HG02981 (cell line): ENCODE measurements at regions not wholly inside any gene's neighbourhood (a gene's known extent, or its start where the extent isn't known, plus 50 kb on each side); places are given as distances from the start of the nearest gene placed in this dataset.
"Not testable (repeated sequence)": the region's sequence is repeated elsewhere in the genome, so short reads cannot be mapped to it uniquely, and the experiment has no call there.

Experiments used
- ATAC-seq: cut with Tn5 transposase; IDR thresholded peaks from one replicate; pipeline ENCODE4 v1.9.1; 2021; ENCODE audit warnings: mild to moderate bottlenecking, moderate library complexity; ENCODE audit not compliant: unreplicated experiment

DNA sequence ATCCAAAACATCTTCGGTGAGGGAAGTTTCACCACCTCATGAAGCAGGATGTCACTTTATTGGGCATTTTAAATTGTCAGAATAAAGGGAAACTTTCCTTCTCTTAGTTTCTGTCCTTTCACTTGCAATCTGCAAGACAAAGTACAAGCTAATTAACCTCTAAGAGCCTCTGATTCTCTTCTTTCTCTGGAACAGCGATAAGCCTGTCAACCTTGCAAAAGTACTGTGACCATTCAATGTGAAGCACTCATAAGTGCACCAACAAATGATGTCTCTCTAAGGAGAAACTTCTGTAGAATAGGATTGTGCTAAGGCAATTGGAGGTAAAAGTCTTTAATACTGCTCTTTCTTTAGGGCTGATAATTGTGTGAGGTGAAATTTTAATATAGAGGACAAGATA lies 1622.3 kb downstream of the CDH8 start:
- ATAC-seq, result no peak

DNA sequence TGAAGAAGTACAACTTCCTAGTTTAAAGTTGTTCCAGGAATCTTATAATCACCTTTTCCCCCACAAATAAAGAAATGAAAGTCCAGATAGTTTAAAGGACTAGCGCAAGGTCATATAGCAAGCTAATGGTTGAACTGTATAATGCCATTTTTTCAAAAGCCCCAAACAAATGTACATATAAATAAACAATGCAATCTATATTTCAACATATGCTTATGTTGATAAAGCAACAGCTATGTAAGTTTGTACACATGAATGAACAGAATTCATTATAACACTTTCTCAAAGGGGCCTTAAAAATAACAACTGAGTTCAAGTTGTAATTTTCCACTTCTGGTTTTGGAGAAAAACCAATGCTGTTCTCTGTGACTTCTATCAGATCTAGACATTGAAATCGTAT lies 1628.6 kb downstream of the CDH8 start:
- ATAC-seq, result no peak

GRCh38 chr16:60407034-60407433 lies 1629.2 kb downstream of the CDH8 start:
- ATAC-seq, result no peak

GRCh38 chr16:60405286-60405685 lies 1631.0 kb downstream of the CDH8 start:
- ATAC-seq, result no peak

GRCh38 chr16:60404401-60404800 lies 1631.8 kb downstream of the CDH8 start:
- no peak for ATAC-seq

DNA sequence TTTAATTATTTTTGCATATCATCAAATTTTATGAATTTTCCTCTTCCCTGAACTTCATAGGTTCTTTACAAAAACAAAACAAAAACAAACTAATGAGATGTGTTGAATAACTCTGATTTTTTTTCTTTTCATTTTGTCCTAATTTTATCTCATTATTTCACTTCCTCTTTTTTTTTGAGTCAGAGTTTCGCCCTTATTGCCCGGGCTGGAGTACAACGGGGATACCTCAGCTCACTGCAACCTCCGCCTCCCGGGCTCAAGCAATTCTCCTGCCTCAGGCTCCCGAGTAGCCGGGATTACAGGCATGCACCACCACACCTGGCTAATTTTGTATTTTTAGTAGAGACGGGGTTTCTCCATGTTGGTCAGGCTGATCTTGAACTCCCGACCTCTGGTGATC lies 1633.3 kb downstream of the CDH8 start:
- peak; percentile 79 for ATAC-seq

DNA sequence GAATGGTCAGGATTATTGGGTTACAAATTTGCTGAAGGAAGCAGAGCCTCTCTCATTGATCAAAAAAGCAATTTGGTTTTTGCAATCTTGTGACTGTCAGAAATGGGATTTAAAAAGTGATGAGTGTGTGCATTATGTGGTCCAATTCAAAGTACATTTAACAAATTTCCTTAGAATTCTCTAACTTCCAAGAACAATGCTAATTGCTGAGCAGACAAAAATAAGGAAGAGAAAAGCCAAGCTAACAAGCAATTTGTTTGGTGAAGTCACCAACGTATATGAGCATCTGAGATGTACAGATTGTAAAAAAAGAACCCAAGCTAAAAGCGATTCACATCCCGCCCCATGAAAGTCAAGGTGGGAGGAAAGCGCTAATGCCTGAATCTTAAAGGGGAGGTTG lies 1643.9 kb downstream of the CDH8 start:
- ATAC-seq, result no peak

DNA sequence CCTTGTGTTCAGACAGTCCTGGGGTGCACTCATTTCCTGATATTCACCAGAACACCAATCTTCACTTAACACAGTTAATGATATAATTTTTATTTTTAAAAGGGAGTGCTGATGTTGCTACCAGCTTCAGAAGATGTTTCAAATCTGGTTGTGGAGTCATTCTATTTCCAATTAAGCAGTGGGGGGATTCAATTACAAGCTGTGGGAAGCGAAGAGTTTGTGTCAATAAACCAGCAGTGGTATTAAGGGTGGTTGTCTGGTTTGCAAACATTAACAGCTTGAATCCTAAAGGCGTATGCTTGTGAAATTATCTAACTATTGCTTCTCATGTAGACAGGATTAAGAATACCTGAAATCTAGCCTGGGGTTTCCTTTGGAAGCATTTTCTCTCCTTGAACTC lies 1637.5 kb upstream of the GOT2 start:
- no peak for ATAC-seq

DNA sequence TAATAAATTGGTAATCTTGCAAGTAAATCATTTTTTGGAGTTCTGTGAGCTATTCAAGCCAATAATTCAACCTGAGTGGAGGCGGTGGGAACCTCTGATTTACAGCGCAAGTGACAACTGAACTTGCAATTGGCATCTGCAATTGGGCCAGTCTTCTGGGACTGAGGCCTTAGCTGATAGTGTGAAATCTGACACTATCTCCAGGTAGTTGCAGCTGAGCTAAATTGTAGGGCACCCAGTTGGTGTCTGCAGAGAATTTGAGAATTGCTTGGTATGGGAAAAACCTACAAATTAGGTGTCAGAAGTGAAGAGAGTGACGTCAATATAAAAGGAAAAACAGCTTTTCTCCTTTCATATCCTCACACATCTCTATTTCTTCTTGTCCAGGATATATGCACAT lies 1633.6 kb upstream of the GOT2 start:
- ATAC-seq, result no peak

DNA sequence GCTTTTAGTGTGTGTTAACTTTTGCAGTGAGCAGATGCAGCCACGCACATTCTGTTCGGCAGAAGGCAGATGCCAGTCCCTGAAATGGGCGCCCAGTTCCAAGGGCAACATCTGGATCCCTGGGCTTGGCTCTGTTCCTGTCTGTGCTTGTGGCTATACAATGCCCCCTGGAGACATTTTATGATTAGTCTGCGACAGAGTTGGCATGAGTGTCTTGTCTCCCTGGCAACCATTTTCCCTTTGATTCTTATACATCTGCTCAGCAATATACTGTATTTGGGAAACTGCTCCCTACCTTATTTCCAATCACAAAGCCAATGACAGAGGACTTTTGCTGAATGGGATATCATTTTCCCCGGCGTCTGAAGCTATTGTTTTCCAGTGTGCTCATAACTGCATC lies 1629.5 kb upstream of the GOT2 start:
- ATAC-seq, result no peak

DNA sequence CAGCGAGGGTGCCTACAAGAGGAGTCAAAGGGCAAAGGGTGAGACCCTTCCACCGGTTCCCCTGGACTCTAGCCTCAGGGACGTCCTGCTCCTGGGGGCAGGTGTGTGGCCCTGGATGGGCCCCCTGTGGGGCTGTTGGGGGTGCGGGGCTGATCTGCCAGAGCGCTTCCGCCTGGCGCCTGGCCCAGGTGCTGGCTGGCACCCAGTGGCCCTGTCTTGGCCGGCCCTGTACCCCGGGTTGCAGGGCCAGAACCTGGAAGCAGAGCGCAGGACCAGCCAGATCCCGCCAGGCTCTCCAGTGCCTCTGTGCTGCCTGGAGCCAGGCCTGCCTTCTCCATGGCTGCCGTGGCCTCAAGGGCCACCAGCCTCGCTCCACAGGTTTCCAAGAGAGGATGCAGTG lies 1625.8 kb upstream of the GOT2 start:
- ATAC-seq, result not testable (repeated sequence)

- not testable (repeated sequence) for ATAC-seq
These were observed 1625.3 kb upstream of the GOT2 start for GRCh38 chr16:60359412-60359811.

- not testable (repeated sequence) for ATAC-seq
These were observed 1623.9 kb upstream of the GOT2 start for GRCh38 chr16:60357876-60358522.

GRCh38 chr16:60346256-60346655 lies 1612.1 kb upstream of the GOT2 start:
- ATAC-seq, result no peak

DNA sequence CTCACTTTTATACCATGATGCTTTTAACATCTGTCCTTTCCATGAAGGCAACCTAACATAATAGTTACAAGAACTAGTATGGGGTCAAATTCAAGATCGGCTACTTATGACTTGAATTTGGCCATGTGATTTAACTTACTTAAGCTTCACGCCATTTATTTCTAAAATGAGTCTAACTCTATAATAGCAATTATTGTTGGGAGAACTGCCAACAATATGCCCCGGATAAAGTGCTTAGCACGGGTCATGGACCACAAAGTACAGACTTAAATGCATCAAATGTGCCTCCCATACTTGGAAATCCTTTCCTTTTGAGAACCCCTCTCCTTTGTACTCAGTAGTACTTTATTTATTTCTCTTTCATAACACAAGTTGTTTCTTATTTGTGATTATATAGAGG lies 1603.6 kb upstream of the GOT2 start:
- ATAC-seq, result no peak

DNA sequence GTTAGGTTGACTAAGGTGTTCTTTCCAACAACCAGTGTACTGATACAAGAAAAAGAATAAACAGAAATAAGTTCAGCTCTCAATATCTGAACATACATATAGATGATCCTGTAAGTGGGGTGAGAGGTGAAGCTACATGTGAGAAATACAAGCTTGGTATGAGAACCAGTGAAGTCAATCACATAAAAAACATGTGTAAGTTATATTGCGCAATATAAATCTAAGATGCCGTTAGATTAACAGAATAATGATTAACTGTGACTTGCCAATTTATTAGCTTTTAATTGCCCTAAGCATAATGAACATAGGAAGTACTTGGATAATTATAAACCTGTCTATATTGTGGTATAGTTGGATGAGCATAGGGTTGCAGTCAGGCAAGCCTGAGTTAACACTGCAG lies 1597.1 kb upstream of the GOT2 start:
- no peak for ATAC-seq

- ATAC-seq, result no peak
These were observed 1595.0 kb upstream of the GOT2 start for GRCh38 chr16:60329108-60329507.

GRCh38 chr16:60328152-60328551 lies 1594.0 kb upstream of the GOT2 start:
- no peak for ATAC-seq

GRCh38 chr16:60318486-60318885 lies 1584.4 kb upstream of the GOT2 start:
- no peak for ATAC-seq

GRCh38 chr16:60310846-60311445 lies 1576.8 kb upstream of the GOT2 start:
- ATAC-seq, result no peak

GRCh38 chr16:60304720-60305119 lies 1570.6 kb upstream of the GOT2 start:
- no peak for ATAC-seq

DNA sequence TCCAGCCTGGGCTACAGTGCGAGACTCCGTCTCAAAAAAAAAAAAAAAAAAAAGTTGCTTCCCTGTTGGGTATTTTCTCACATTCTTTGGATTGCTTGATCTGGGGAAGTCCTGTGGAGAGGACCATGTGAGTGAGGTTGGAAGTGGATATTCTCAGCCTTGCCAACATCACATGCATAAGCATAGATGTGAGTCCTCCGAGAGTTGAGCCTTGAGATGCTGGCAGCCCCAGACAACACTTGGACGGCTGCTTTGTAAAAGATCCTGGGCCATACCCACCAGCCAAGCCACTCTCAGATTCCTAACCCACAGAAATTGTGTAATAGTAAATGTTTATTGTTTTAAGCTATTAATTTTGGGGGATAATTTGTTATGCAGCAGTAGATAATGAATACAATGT lies 1570.0 kb upstream of the GOT2 start:
- no peak for ATAC-seq

GRCh38 chr16:60302676-60303075 lies 1568.6 kb upstream of the GOT2 start:
- ATAC-seq, result no peak
